ENCODE measurements at regions not wholly inside any gene's neighbourhood (a gene's known extent, or its start where the extent isn't known, plus 50 kb on each side); places are given as distances from the start of the nearest gene placed in this dataset.

DNA sequence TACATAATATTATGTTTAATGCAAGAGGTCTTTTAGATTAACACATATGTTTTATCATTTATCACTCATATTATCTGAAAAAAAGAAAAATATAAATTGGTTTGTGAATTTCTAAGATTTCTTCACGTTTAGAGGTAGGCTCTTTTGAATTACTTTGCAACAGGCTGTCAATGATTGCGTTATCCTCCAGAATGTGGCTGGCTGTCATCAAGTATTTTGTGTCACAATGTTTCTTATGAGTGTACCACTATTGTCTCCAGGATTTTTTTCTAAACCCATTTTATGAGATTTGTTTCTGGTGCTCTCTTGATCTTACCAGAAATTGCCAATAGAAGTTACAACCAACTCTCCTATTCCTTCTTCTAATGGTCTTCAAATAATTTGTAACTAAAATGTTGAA lies 307.9 kb downstream of the DMAC1 start:
- TF ChIP-seq, protein P1, sequence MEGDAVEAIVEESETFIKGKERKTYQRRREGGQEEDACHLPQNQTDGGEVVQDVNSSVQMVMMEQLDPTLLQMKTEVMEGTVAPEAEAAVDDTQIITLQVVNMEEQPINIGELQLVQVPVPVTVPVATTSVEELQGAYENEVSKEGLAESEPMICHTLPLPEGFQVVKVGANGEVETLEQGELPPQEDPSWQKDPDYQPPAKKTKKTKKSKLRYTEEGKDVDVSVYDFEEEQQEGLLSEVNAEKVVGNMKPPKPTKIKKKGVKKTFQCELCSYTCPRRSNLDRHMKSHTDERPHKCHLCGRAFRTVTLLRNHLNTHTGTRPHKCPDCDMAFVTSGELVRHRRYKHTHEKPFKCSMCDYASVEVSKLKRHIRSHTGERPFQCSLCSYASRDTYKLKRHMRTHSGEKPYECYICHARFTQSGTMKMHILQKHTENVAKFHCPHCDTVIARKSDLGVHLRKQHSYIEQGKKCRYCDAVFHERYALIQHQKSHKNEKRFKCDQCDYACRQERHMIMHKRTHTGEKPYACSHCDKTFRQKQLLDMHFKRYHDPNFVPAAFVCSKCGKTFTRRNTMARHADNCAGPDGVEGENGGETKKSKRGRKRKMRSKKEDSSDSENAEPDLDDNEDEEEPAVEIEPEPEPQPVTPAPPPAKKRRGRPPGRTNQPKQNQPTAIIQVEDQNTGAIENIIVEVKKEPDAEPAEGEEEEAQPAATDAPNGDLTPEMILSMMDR (IDR thresholded peaks at IDR 0.05), result no peak
- TF ChIP-seq EP300 (IDR thresholded peaks at IDR 0.05; ENCODE audit: low read depth), result no peak
